NCI-H2081 treated with DMSO at 0.1 percent for 48 hours (cell line): ENCODE measurements at regions not wholly inside any gene's neighbourhood (a gene's known extent, or its start where the extent isn't known, plus 50 kb on each side); places are given as distances from the start of the nearest gene placed in this dataset.

Experiments used
- DNase-seq: peaks from one replicate; lab custom pipeline; 2025; lab: John Stamatoyannopoulos, UW

- DNase-seq = no peak
Measured at GRCh38 chr2:65842104-65842503, 409.7 kb upstream of the SPRED2 start.

- DNase-seq = no peak
Measured at GRCh38 chr2:65835975-65836549, 403.7 kb upstream of the SPRED2 start.

- no peak for DNase-seq
Measured at GRCh38 chr2:65834771-65835475, 402.5 kb upstream of the SPRED2 start.

- no peak for DNase-seq
Measured at GRCh38 chr2:65834062-65834461, 401.7 kb upstream of the SPRED2 start.

- DNase-seq = no peak
Measured at GRCh38 chr2:65831509-65831908, 399.1 kb upstream of the SPRED2 start.

GRCh38 chr2:65826567-65826966 lies 394.2 kb upstream of the SPRED2 start:
- DNase-seq = no peak

- DNase-seq = no peak
Measured at GRCh38 chr2:65823511-65823910, 391.1 kb upstream of the SPRED2 start.

GRCh38 chr2:65820454-65820853 lies 388.1 kb upstream of the SPRED2 start:
- DNase-seq = no peak

GRCh38 chr2:65819963-65820362 lies 387.6 kb upstream of the SPRED2 start:
- DNase-seq = no peak

- no peak for DNase-seq
Measured at GRCh38 chr2:65818873-65819451, 386.6 kb upstream of the SPRED2 start.

GRCh38 chr2:65813631-65814173 lies 381.3 kb upstream of the SPRED2 start:
- DNase-seq = no peak

- no peak for DNase-seq
Measured at GRCh38 chr2:65812887-65813286, 380.5 kb upstream of the SPRED2 start.

- DNase-seq = no peak
Measured at GRCh38 chr2:65807942-65808341, 375.5 kb upstream of the SPRED2 start.

GRCh38 chr2:65804777-65805176 lies 372.4 kb upstream of the SPRED2 start:
- DNase-seq = no peak

- DNase-seq = no peak
Measured at GRCh38 chr2:65802298-65802942, 370.0 kb upstream of the SPRED2 start.

GRCh38 chr2:65800998-65801397 lies 368.6 kb upstream of the SPRED2 start:
- no peak for DNase-seq

GRCh38 chr2:65799141-65799854 lies 366.9 kb upstream of the SPRED2 start:
- no peak for DNase-seq

GRCh38 chr2:65798641-65799040 lies 366.2 kb upstream of the SPRED2 start:
- DNase-seq = no peak

GRCh38 chr2:65794994-65795393 lies 362.6 kb upstream of the SPRED2 start:
- DNase-seq = no peak

GRCh38 chr2:65791404-65791975 lies 359.1 kb upstream of the SPRED2 start:
- DNase-seq = no peak

- no peak for DNase-seq
Measured at GRCh38 chr2:65790676-65790935, 358.2 kb upstream of the SPRED2 start.
